NCI-H82 treated with DMSO at 0.1 percent for 48 hours (cell line): ENCODE measurements at regions not wholly inside any gene's neighbourhood (a gene's known extent, or its start where the extent isn't known, plus 50 kb on each side); places are given as distances from the start of the nearest gene placed in this dataset.
"Not testable (repeated sequence)": the region's sequence is repeated elsewhere in the genome, so short reads cannot be mapped to it uniquely, and the experiment has no call there.

Experiments
- DNase-seq: peaks from one replicate; lab custom pipeline; 2025; ENCODE audit not compliant: unreplicated experiment; lab: John Stamatoyannopoulos, UW

GRCh38 chr2:53058526-53058925 lies 709.1 kb upstream of the CHAC2 start:
- no peak for DNase-seq

GRCh38 chr2:53053937-53054336 lies 713.7 kb upstream of the CHAC2 start:
- DNase-seq, result no peak

GRCh38 chr2:53051157-53051556 lies 716.4 kb upstream of the CHAC2 start:
- DNase-seq, result no peak

GRCh38 chr2:53040536-53041229 lies 726.9 kb upstream of the CHAC2 start:
- no peak for DNase-seq

- DNase-seq, result no peak
These were observed 731.4 kb upstream of the CHAC2 start for GRCh38 chr2:53036196-53036595.

- DNase-seq, result no peak
These were observed 732.5 kb upstream of the CHAC2 start for GRCh38 chr2:53035153-53035552.

- no peak for DNase-seq
These were observed 734.2 kb upstream of the CHAC2 start for GRCh38 chr2:53033411-53033810.

- peak; percentile 94 for DNase-seq
These were observed 738.7 kb upstream of the CHAC2 start for GRCh38 chr2:53028746-53029423.

- no peak for DNase-seq
These were observed 739.4 kb upstream of the CHAC2 start for GRCh38 chr2:53028225-53028624.

GRCh38 chr2:53022248-53022647 lies 745.4 kb upstream of the CHAC2 start:
- DNase-seq, result not testable (repeated sequence)

GRCh38 chr2:53021828-53022227 lies 745.8 kb upstream of the CHAC2 start:
- DNase-seq, result no peak

GRCh38 chr2:53021292-53021691 lies 746.3 kb upstream of the CHAC2 start:
- no peak for DNase-seq

- DNase-seq, result peak; percentile 63
These were observed 748.7 kb upstream of the CHAC2 start for GRCh38 chr2:53018825-53019425.

GRCh38 chr2:53006980-53007379 lies 760.6 kb upstream of the CHAC2 start:
- DNase-seq, result no peak

GRCh38 chr2:53004413-53004812 lies 763.2 kb upstream of the CHAC2 start:
- DNase-seq, result no peak

GRCh38 chr2:52995424-52995823 lies 772.2 kb upstream of the CHAC2 start:
- DNase-seq, result no peak

- DNase-seq, result no peak
These were observed 791.3 kb upstream of the CHAC2 start for GRCh38 chr2:52976143-52976949.

GRCh38 chr2:52974127-52974526 lies 793.5 kb upstream of the CHAC2 start:
- DNase-seq, result no peak

GRCh38 chr2:52970642-52971041 lies 797.0 kb upstream of the CHAC2 start:
- DNase-seq, result peak; percentile 41

- no peak for DNase-seq
These were observed 799.6 kb upstream of the CHAC2 start for GRCh38 chr2:52968043-52968442.

GRCh38 chr2:52964916-52965530 lies 802.6 kb upstream of the CHAC2 start:
- DNase-seq, result no peak
